ENCODE measurements at regions not wholly inside any gene's neighbourhood (a gene's known extent, or its start where the extent isn't known, plus 50 kb on each side); places are given as distances from the start of the nearest gene placed in this dataset.

DNA sequence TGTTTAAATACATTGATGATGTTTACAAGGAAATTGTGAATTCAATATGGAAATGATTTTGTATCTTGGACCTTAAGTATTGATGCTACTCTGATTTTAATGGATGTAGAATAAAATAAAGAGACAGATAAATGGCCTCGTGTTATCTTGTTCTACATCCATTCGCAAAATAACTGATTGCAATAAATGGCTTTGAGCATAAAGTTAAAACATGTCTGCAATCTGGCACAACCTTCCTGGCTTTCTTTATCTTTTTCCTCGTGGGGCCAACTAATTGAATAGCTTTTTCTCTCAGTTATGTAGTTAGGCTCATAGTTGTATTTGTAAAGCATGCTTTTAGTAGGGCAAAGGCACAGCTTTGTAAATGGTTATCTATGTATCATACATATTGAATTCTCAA, 691.4 kb downstream of the CDH8 start:
- Histone ChIP-seq H3K27ac (ENCODE audit: low read length) (no peak overlapping the region), H3K4me3 (ENCODE audit: low read length in 2 of 2) (no peak overlapping the region), H3K36me3 (ENCODE audit: control insufficient read depth in 2 of 2, insufficient read depth in 2 of 2, low read length in 2 of 2) (no peaks in the 10 kb centered on the region), H3K27me3 (ENCODE audit: control insufficient read depth in 1 of 2, insufficient read depth in 2 of 2, low read length in 2 of 2) (no peaks in the 10 kb centered on the region), H3K9me3 (ENCODE audit: control insufficient read depth in 2 of 2, low read length in 2 of 2) (no peaks in the 10 kb centered on the region), H3K4me1 (ENCODE audit: control insufficient read depth, insufficient read depth, low read length) (no peaks in the 10 kb centered on the region), H3K9ac (ENCODE audit: low read length in 2 of 2) (no peak overlapping the region)

DNA sequence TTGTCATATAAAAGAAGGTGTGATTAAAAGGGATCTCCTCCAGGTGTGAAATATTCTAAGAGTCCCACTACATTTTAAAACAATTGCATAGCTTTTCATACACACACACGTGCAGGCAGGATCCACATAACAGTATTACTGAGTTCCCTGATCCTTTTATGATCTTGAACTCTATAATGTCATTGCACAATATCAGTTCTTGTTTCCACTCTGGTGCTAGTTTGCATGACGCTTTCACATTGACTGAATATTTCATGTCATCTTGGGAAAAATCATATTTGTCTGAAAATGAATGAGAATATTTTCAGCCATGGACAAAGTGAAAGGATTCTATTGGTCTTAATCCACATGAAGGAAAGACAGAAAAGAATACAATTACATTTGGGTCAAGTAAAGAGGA, 703.8 kb downstream of the CDH8 start:
- no peaks in the 10 kb centered on the region for H3K4me1 ChIP-seq (ENCODE audit: control insufficient read depth, insufficient read depth, low read length)
- H3K27ac ChIP-seq (ENCODE audit: low read length): no peak overlapping the region
- H3K4me3 ChIP-seq (ENCODE audit: low read length in 2 of 2): no peak overlapping the region
- H3K27me3 ChIP-seq (ENCODE audit: control insufficient read depth in 1 of 2, insufficient read depth in 2 of 2, low read length in 2 of 2): no peaks in the 10 kb centered on the region
- no peaks in the 10 kb centered on the region for H3K9me3 ChIP-seq (ENCODE audit: control insufficient read depth in 2 of 2, low read length in 2 of 2)
- H3K36me3 ChIP-seq (ENCODE audit: control insufficient read depth in 2 of 2, insufficient read depth in 2 of 2, low read length in 2 of 2): no peaks in the 10 kb centered on the region
- no peak overlapping the region for H3K9ac ChIP-seq (ENCODE audit: low read length in 2 of 2)

DNA sequence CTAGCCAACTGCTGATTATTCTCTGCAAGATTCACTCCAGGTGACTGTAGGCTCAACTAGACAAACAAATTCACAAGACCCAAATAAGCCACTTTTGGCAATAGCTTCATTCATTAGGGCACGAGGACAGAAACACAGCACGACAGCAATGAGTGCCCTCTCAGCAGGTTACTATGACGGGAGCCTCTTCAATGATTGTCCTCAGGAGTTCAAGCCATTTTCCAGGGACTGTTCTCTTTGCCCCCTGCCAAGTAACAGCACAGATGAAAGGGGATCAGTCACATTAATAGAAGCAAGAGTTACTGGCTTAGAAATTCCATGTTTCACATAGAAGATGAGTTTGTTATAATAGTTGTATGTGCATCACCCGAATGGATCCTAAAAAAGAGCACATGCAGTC, 712.2 kb downstream of the CDH8 start:
- Histone ChIP-seq H3K36me3 (ENCODE audit: control insufficient read depth in 2 of 2, insufficient read depth in 2 of 2, low read length in 2 of 2) (no peaks in the 10 kb centered on the region), H3K4me1 (ENCODE audit: control insufficient read depth, insufficient read depth, low read length) (no peaks in the 10 kb centered on the region), H3K4me3 (ENCODE audit: low read length in 2 of 2) (no peak overlapping the region), H3K27ac (ENCODE audit: low read length) (no peak overlapping the region), H3K9ac (ENCODE audit: low read length in 2 of 2) (no peak overlapping the region), H3K9me3 (ENCODE audit: control insufficient read depth in 2 of 2, low read length in 2 of 2) (no peaks in the 10 kb centered on the region), H3K27me3 (ENCODE audit: control insufficient read depth in 1 of 2, insufficient read depth in 2 of 2, low read length in 2 of 2) (no peaks in the 10 kb centered on the region)

DNA sequence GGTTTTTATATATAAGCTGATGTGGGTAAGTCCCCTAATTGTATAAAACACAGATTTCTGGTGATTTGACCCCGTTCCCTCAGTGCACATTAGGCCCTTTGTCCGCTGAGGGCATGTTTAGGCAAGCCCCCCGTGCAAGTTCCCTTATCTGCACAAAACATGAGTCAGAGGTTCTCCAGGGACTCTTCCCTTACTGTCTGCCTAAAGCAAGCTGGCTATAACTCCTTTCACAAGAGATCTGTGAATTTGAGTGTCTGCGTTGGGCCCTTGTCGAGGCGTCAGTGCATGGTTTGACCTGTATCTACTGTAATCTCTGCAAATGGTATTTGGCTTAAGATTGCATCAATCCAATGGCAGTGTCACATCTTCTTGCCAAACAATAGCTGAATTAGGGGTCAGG, 712.8 kb downstream of the CDH8 start:
- Histone ChIP-seq H3K9ac (ENCODE audit: low read length in 2 of 2) (no peak overlapping the region), H3K27ac (ENCODE audit: low read length) (no peak overlapping the region), H3K27me3 (ENCODE audit: control insufficient read depth in 1 of 2, insufficient read depth in 2 of 2, low read length in 2 of 2) (no peaks in the 10 kb centered on the region), H3K9me3 (ENCODE audit: control insufficient read depth in 2 of 2, low read length in 2 of 2) (no peaks in the 10 kb centered on the region), H3K4me3 (ENCODE audit: low read length in 2 of 2) (no peak overlapping the region), H3K4me1 (ENCODE audit: control insufficient read depth, insufficient read depth, low read length) (no peaks in the 10 kb centered on the region), H3K36me3 (ENCODE audit: control insufficient read depth in 2 of 2, insufficient read depth in 2 of 2, low read length in 2 of 2) (no peaks in the 10 kb centered on the region)

DNA sequence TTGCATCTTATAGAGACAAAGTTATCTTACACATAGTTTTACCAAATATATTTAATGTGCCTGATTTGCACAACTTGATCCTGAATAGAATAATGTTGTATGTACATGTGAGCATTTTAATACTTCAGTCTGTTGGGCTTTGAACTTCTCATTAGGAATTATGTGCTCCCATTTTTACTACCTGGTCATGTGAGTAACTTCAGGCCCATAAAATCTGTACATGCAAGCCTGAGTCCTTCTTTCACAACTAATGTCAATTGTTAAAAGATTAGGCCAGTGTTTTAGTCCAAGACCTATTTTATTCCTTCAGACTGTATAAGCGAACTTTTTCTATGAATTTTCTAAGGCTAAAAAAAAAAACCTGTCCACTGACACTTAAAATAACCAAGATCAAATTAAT, 715.4 kb downstream of the CDH8 start:
- H3K27me3 ChIP-seq (ENCODE audit: control insufficient read depth in 1 of 2, insufficient read depth in 2 of 2, low read length in 2 of 2): no peaks in the 10 kb centered on the region
- no peak overlapping the region for H3K9ac ChIP-seq (ENCODE audit: low read length in 2 of 2)
- H3K36me3 ChIP-seq (ENCODE audit: control insufficient read depth in 2 of 2, insufficient read depth in 2 of 2, low read length in 2 of 2): no peaks in the 10 kb centered on the region
- H3K27ac ChIP-seq (ENCODE audit: low read length): no peak overlapping the region
- no peak overlapping the region for H3K4me3 ChIP-seq (ENCODE audit: low read length in 2 of 2)
- no peaks in the 10 kb centered on the region for H3K9me3 ChIP-seq (ENCODE audit: control insufficient read depth in 2 of 2, low read length in 2 of 2)
- no peaks in the 10 kb centered on the region for H3K4me1 ChIP-seq (ENCODE audit: control insufficient read depth, insufficient read depth, low read length)

DNA sequence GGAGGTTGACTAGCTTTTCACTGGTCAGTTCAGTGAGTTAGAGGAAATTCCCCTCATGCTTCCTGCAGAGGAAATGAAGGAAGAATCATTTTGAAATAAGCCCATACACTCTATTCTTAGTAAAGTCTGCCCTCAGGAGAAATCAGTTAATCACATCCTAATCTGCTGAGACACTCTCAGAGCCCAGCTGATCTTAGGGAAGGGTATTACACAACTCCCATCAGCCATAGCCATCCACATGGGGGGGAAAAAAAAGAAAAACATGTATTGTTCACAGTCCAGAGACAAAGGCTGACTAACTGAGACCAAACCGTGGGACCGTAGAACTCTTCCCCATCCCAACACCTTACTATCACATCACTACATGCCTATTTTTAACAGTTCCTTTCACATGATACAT, 722.3 kb downstream of the CDH8 start:
- no peak overlapping the region for H3K4me3 ChIP-seq (ENCODE audit: low read length in 2 of 2)
- H3K27ac ChIP-seq (ENCODE audit: low read length): no peak overlapping the region
- no peaks in the 10 kb centered on the region for H3K27me3 ChIP-seq (ENCODE audit: control insufficient read depth in 1 of 2, insufficient read depth in 2 of 2, low read length in 2 of 2)
- no peak overlapping the region for H3K9ac ChIP-seq (ENCODE audit: low read length in 2 of 2)
- H3K4me1 ChIP-seq (ENCODE audit: control insufficient read depth, insufficient read depth, low read length): no peaks in the 10 kb centered on the region
- peaks cover 0 to 3% of the 10 kb centered on the region in 2 donors for H3K9me3 ChIP-seq (ENCODE audit: control insufficient read depth in 2 of 2, low read length in 2 of 2)
- no peaks in the 10 kb centered on the region for H3K36me3 ChIP-seq (ENCODE audit: control insufficient read depth in 2 of 2, insufficient read depth in 2 of 2, low read length in 2 of 2)

DNA sequence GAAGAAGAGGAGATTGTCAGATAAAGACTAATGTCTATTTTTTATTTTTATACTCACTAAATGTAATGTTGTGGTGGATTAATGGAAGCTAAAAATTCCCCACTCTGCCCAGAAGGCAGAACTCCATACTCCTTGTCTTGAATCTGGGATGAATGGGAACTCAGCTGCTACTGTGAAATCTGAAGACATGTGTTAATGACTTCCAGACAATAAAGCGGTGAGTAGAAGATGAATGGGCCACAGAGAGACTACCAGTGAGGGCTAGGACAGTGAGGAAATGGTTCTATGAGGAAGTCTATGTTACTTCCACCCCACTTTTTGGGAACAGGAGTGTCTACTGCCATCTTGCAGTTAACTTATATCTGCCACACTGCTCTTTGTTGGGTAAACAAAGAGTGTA, 726.9 kb downstream of the CDH8 start:
- Histone ChIP-seq H3K36me3 (ENCODE audit: control insufficient read depth in 2 of 2, insufficient read depth in 2 of 2, low read length in 2 of 2) (no peaks in the 10 kb centered on the region), H3K27me3 (ENCODE audit: control insufficient read depth in 1 of 2, insufficient read depth in 2 of 2, low read length in 2 of 2) (no peaks in the 10 kb centered on the region), H3K9ac (ENCODE audit: low read length in 2 of 2) (no peak overlapping the region), H3K4me3 (ENCODE audit: low read length in 2 of 2) (no peak overlapping the region), H3K9me3 (ENCODE audit: control insufficient read depth in 2 of 2, low read length in 2 of 2) (no peaks in the 10 kb centered on the region), H3K27ac (ENCODE audit: low read length) (no peak overlapping the region), H3K4me1 (ENCODE audit: control insufficient read depth, insufficient read depth, low read length) (no peaks in the 10 kb centered on the region)

DNA sequence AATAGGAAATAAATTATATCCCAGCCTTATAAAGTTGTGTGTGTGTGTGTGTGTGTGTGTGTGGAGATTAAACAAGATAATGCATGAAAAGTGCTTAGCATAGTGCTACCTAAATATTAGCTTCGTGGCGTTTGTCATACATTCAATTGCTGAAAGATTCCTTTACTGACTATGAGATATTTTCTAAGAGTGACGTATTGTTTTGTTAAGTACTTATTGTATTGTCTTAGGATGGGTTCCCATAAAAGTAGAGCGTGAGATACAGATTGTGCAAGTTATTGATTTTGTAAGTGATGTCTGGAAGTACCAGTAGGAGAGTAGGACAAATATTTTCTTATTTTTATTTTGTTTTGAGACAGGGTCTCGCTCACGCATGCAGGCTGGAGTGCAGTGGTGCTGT, 730.0 kb downstream of the CDH8 start:
- H3K4me1 ChIP-seq (ENCODE audit: control insufficient read depth, insufficient read depth, low read length): no peaks in the 10 kb centered on the region
- H3K9ac ChIP-seq (ENCODE audit: low read length in 2 of 2): no peak overlapping the region
- H3K9me3 ChIP-seq (ENCODE audit: control insufficient read depth in 2 of 2, low read length in 2 of 2): no peaks in the 10 kb centered on the region
- no peaks in the 10 kb centered on the region for H3K36me3 ChIP-seq (ENCODE audit: control insufficient read depth in 2 of 2, insufficient read depth in 2 of 2, low read length in 2 of 2)
- no peak overlapping the region for H3K27ac ChIP-seq (ENCODE audit: low read length)
- H3K4me3 ChIP-seq (ENCODE audit: low read length in 2 of 2): no peak overlapping the region
- no peaks in the 10 kb centered on the region for H3K27me3 ChIP-seq (ENCODE audit: control insufficient read depth in 1 of 2, insufficient read depth in 2 of 2, low read length in 2 of 2)

DNA sequence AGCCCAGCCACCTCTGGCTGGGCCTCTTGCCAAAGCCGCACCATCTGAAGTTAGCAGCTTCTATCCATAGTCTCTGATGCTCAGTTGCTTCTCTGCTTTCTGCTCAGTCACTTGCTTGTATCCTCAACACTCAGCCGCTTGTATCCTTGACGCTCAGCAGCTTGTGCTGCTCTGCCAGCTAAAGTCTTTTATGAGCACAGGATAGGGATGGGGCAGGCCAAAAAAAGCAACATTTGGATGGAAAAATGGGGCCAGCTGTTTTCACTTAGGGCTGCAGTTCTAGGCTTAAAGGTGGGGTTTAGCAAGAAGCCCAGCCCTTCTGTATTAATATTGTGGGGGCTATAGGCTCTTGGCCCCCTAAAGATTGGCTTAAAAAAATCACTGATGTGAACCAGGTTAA, 739.4 kb downstream of the CDH8 start:
- Histone ChIP-seq H3K36me3 (ENCODE audit: control insufficient read depth in 2 of 2, insufficient read depth in 2 of 2, low read length in 2 of 2) (no peaks in the 10 kb centered on the region), H3K4me1 (ENCODE audit: control insufficient read depth, insufficient read depth, low read length) (no peaks in the 10 kb centered on the region), H3K9ac (ENCODE audit: low read length in 2 of 2) (no peak overlapping the region), H3K27ac (ENCODE audit: low read length) (no peak overlapping the region), H3K9me3 (ENCODE audit: control insufficient read depth in 2 of 2, low read length in 2 of 2) (no peaks in the 10 kb centered on the region), H3K27me3 (ENCODE audit: control insufficient read depth in 1 of 2, insufficient read depth in 2 of 2, low read length in 2 of 2) (no peaks in the 10 kb centered on the region), H3K4me3 (ENCODE audit: low read length in 2 of 2) (no peak overlapping the region)

DNA sequence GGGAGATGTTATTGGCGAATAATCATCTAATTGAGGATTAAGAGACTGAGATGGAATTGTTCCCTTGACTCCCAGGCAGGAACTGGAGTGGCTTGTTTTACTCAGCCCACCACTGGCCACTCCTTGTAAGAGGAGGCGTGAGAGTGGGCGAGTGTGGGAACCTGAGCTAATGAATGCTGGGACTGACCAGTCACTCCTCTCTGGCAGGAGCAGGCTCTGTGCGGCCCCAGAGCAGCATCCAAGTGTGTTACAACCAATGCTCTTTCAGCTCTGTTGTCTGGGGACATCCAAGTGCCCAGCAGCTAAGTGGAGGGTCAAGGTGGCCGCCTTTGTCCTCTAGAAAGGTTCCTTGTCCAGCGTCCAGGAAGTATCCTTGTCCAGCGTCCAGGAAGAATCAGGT, 739.9 kb downstream of the CDH8 start:
- H3K27me3 ChIP-seq (ENCODE audit: control insufficient read depth in 1 of 2, insufficient read depth in 2 of 2, low read length in 2 of 2): no peaks in the 10 kb centered on the region
- no peak overlapping the region for H3K9ac ChIP-seq (ENCODE audit: low read length in 2 of 2)
- no peak overlapping the region for H3K4me3 ChIP-seq (ENCODE audit: low read length in 2 of 2)
- H3K36me3 ChIP-seq (ENCODE audit: control insufficient read depth in 2 of 2, insufficient read depth in 2 of 2, low read length in 2 of 2): no peaks in the 10 kb centered on the region
- H3K27ac ChIP-seq (ENCODE audit: low read length): no peak overlapping the region
- no peaks in the 10 kb centered on the region for H3K4me1 ChIP-seq (ENCODE audit: control insufficient read depth, insufficient read depth, low read length)
- H3K9me3 ChIP-seq (ENCODE audit: control insufficient read depth in 2 of 2, low read length in 2 of 2): no peaks in the 10 kb centered on the region

DNA sequence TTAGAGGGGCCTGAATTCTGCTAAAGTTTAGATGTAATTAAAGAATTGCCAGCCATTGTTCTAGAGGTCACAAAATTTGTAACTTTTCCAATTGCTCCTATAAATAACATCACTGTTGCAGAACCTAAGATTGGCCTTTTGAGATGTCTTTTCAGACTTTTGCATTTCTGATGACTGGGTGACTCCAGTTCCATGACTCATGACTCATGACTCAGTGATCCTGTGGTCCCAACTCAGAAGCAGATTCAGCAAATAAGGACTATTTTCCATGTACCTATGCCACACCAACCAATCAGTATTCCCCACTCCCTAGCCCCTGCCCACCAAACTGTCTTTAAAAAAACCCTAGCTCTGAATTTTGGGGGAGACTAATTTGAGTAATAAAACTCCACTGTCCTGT, 740.9 kb downstream of the CDH8 start:
- Histone ChIP-seq H3K9me3 (ENCODE audit: control insufficient read depth in 2 of 2, low read length in 2 of 2) (no peaks in the 10 kb centered on the region), H3K4me3 (ENCODE audit: low read length in 2 of 2) (no peak overlapping the region)

DNA sequence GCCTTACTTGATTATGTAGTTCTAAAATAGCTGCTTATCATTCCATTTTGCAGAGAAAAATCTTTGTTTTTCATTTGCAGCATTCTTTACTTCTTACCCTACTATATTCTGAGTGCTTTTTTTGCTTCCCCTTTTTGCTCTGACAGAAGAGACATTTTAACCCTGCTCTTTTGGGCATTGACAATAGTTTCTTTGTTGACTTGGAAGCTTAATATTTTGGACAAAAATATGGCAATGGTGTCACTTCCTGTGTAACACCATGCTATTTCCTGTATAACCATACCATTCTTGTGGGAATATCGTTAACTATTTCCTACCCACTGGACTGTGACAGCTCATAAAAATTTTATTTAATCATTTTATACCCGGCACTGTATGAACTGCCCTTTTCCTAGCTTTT, 747.1 kb downstream of the CDH8 start:
- Histone ChIP-seq H3K27me3 (ENCODE audit: control insufficient read depth in 1 of 2, insufficient read depth in 2 of 2, low read length in 2 of 2) (no peaks in the 10 kb centered on the region), H3K9ac (ENCODE audit: low read length in 2 of 2) (no peak overlapping the region), H3K9me3 (ENCODE audit: control insufficient read depth in 2 of 2, low read length in 2 of 2) (no peaks in the 10 kb centered on the region), H3K27ac (ENCODE audit: low read length) (no peak overlapping the region), H3K4me1 (ENCODE audit: control insufficient read depth, insufficient read depth, low read length) (no peaks in the 10 kb centered on the region), H3K36me3 (ENCODE audit: control insufficient read depth in 2 of 2, insufficient read depth in 2 of 2, low read length in 2 of 2) (no peaks in the 10 kb centered on the region), H3K4me3 (ENCODE audit: low read length in 2 of 2) (no peak overlapping the region)

More for the DNA sequence above, 740.9 kb downstream of the CDH8 start:
- no peaks in the 10 kb centered on the region for H3K27me3 ChIP-seq (ENCODE audit: control insufficient read depth in 1 of 2, insufficient read depth in 2 of 2, low read length in 2 of 2)
- no peaks in the 10 kb centered on the region for H3K36me3 ChIP-seq (ENCODE audit: control insufficient read depth in 2 of 2, insufficient read depth in 2 of 2, low read length in 2 of 2)
- H3K4me1 ChIP-seq (ENCODE audit: control insufficient read depth, insufficient read depth, low read length): no peaks in the 10 kb centered on the region
- no peak overlapping the region for H3K27ac ChIP-seq (ENCODE audit: low read length)
- H3K9ac ChIP-seq (ENCODE audit: low read length in 2 of 2): no peak overlapping the region
